ENCODE measurements at regions not wholly inside any gene's neighbourhood (a gene's known extent, or its start where the extent isn't known, plus 50 kb on each side); places are given as distances from the start of the nearest gene placed in this dataset.

- Histone ChIP-seq H3K23ac (ENCODE audit: insufficient read length, low read depth, low read length) (no peak overlapping the region), H4K8ac (replicated peaks; ENCODE audit: insufficient read length, low read depth, low read length) (no peak overlapping the region), H3K23me2 (ENCODE audit: insufficient read length, low read depth, low read length, poor library complexity, severe bottlenecking) (no peaks in the 10 kb centered on the region), H3T11ph (ENCODE audit: low read length) (no peak overlapping the region), H3K18ac (ENCODE audit: insufficient read length, low read depth, low read length) (no peak overlapping the region), H2AK5ac (ENCODE audit: insufficient read length, low read length) (no peak overlapping the region), H3K9me3 (ENCODE audit: control insufficient read depth, low read depth, low read length) (no peaks in the 10 kb centered on the region), H3K4me2 (ENCODE audit: insufficient read depth, insufficient read length, low read length) (no peak overlapping the region), H3K79me2 (ENCODE audit: insufficient read depth, low read length) (no peaks in the 10 kb centered on the region), H3K79me1 (ENCODE audit: insufficient read depth, low read depth, low read length, poor library complexity, severe bottlenecking) (no peaks in the 10 kb centered on the region), H2BK20ac (ENCODE audit: low read depth, low read length, poor library complexity, severe bottlenecking) (no peak overlapping the region), H2BK120ac (ENCODE audit: low read depth, low read length, poor library complexity, severe bottlenecking) (no peak overlapping the region), H2AFZ (ENCODE audit: low read length) (no peak overlapping the region), H4K20me1 (ENCODE audit: control insufficient read depth, insufficient read depth, insufficient read length) (no peaks in the 10 kb centered on the region), H2BK12ac (ENCODE audit: insufficient read length, low read depth, low read length) (no peak overlapping the region), H3K14ac (ENCODE audit: insufficient read depth, low read length) (no peak overlapping the region), H3K56ac (ENCODE audit: insufficient read length, low read depth, low read length) (no peak overlapping the region), H2BK5ac (ENCODE audit: insufficient read length, low read length) (no peak overlapping the region), H3K27me3 (ENCODE audit: insufficient read depth, low read length) (no peaks in the 10 kb centered on the region), H3K27ac (ENCODE audit: insufficient read length, low read depth, low read length) (no peak overlapping the region), H4K91ac (ENCODE audit: insufficient read length, low read depth, low read length) (no peak overlapping the region), H4K5ac (ENCODE audit: insufficient read length, low read depth, low read length) (no peak overlapping the region), H3K9ac (ENCODE audit: extremely low read depth, insufficient read length, low read length) (no peak overlapping the region), H2BK15ac (ENCODE audit: low read depth, low read length) (no peak overlapping the region), H3K4ac (ENCODE audit: low read depth, low read length) (no peak overlapping the region), H3K4me1 (ENCODE audit: insufficient read depth, low read length) (no peaks in the 10 kb centered on the region)
- no peak overlapping the region for H3K4me3 Mint-ChIP-seq
- no peak overlapping the region for H3K27ac Mint-ChIP-seq
- TF ChIP-seq CTCF (conservative IDR thresholded peaks at IDR 0.05): no peak
- no peaks in the 10 kb centered on the region for H3K27me3 Mint-ChIP-seq (ENCODE audit: low read depth)
- H3K9me3 Mint-ChIP-seq: no peaks in the 10 kb centered on the region; a peak in 2 of 5 replicates
- no peaks in the 10 kb centered on the region for H3K4me1 Mint-ChIP-seq
- H3K36me3 Mint-ChIP-seq (ENCODE audit: insufficient read depth in 1 of 3, low read depth in 3 of 3): no peaks in the 10 kb centered on the region; a peak in 1 of 7 replicates
- WGBS (ENCODE audit: extremely low coverage, insufficient read length, low lambda C conversion rate): no CpG with 5 or more reads among the region's 2 CpGs
- no peak for DNase-seq
These were observed 174.9 kb upstream of the SEMA6D start for GRCh38 chr15:47542312-47542989.

All from H9 (cell line).